ENCODE measurements at regions not wholly inside any gene's neighbourhood (a gene's known extent, or its start where the extent isn't known, plus 50 kb on each side); places are given as distances from the start of the nearest gene placed in this dataset.

- no peak for DNase-seq (ENCODE audit: extremely low spot score, unreplicated experiment)
- H3K27ac Mint-ChIP-seq: no peak overlapping the region
- TF ChIP-seq CTCF (conservative IDR thresholded peaks at IDR 0.05): no peak
Observed at GRCh38 chr5:98205691-98206461, 567.6 kb upstream of the RGMB start.

GRCh38 chr5:98206566-98206965, 566.9 kb upstream of the RGMB start:
- H3K27me3 Mint-ChIP-seq: no peaks in the 10 kb centered on the region
- H3K36me3 Mint-ChIP-seq: no peaks in the 10 kb centered on the region
- no peak overlapping the region for H3K27ac Mint-ChIP-seq
- H3K9me3 Mint-ChIP-seq: peaks cover 4% of the 10 kb centered on the region
- no peaks in the 10 kb centered on the region for H3K4me1 Mint-ChIP-seq (ENCODE audit: unreplicated experiment)
- H3K4me3 Mint-ChIP-seq: no peak overlapping the region
- no peak for DNase-seq (ENCODE audit: extremely low spot score, unreplicated experiment)
- TF ChIP-seq CTCF (conservative IDR thresholded peaks at IDR 0.05): no peak

More at GRCh38 chr5:98205691-98206461, 567.6 kb upstream of the RGMB start:
- Mint-ChIP-seq H3K27me3 (no peaks in the 10 kb centered on the region), H3K4me1 (ENCODE audit: unreplicated experiment) (no peaks in the 10 kb centered on the region), H3K36me3 (no peaks in the 10 kb centered on the region), H3K4me3 (no peak overlapping the region), H3K9me3 (peaks cover 4% of the 10 kb centered on the region)

- Mint-ChIP-seq H3K36me3 (no peaks in the 10 kb centered on the region), H3K27ac (no peak overlapping the region), H3K27me3 (no peaks in the 10 kb centered on the region), H3K4me1 (ENCODE audit: unreplicated experiment) (no peaks in the 10 kb centered on the region), H3K9me3 (no peaks in the 10 kb centered on the region), H3K4me3 (no peak overlapping the region)
- no peak for DNase-seq (ENCODE audit: extremely low spot score, unreplicated experiment)
- TF ChIP-seq CTCF (conservative IDR thresholded peaks at IDR 0.05): no peak
Observed at GRCh38 chr5:98209418-98209817, 564.0 kb upstream of the RGMB start.

GRCh38 chr5:98214240-98215051, 559.0 kb upstream of the RGMB start:
- Mint-ChIP-seq H3K27ac (no peak overlapping the region), H3K4me1 (ENCODE audit: unreplicated experiment) (no peaks in the 10 kb centered on the region), H3K9me3 (no peaks in the 10 kb centered on the region), H3K27me3 (no peaks in the 10 kb centered on the region), H3K4me3 (no peak overlapping the region), H3K36me3 (no peaks in the 10 kb centered on the region)
- DNase-seq (ENCODE audit: extremely low spot score, unreplicated experiment): no peak
- no peak for TF ChIP-seq CTCF (conservative IDR thresholded peaks at IDR 0.05)

- Mint-ChIP-seq H3K27ac (no peak overlapping the region), H3K4me1 (ENCODE audit: unreplicated experiment) (no peaks in the 10 kb centered on the region), H3K36me3 (no peaks in the 10 kb centered on the region), H3K4me3 (no peak overlapping the region), H3K9me3 (no peaks in the 10 kb centered on the region), H3K27me3 (no peaks in the 10 kb centered on the region)
- DNase-seq (ENCODE audit: extremely low spot score, unreplicated experiment): no peak
- no peak for TF ChIP-seq CTCF (conservative IDR thresholded peaks at IDR 0.05)
Observed at GRCh38 chr5:98217138-98217537, 556.3 kb upstream of the RGMB start.
